ENCODE measurements at regions not wholly inside any gene's neighbourhood (a gene's known extent, or its start where the extent isn't known, plus 50 kb on each side); places are given as distances from the start of the nearest gene placed in this dataset.

GRCh38 chr9:80890124-80890523 is 799.2 kb downstream of the TLE1 start:
- no peak overlapping the region for H3K4me3 ChIP-seq (ENCODE audit: low read length)
- H3K27ac ChIP-seq (ENCODE audit: low read length), result no peak overlapping the region
- no peaks in the 10 kb centered on the region for H3K4me1 ChIP-seq (ENCODE audit: control insufficient read depth, insufficient read depth, low read length)
- H3K9me3 ChIP-seq (replicated peaks; ENCODE audit: control insufficient read depth, low read depth, low read length), result peaks cover 3% of the 10 kb centered on the region
- no peak for DNase-seq
- H3K36me3 ChIP-seq (ENCODE audit: control insufficient read depth, insufficient read depth, low read length), result no peaks in the 10 kb centered on the region
- no peaks in the 10 kb centered on the region for H3K27me3 ChIP-seq (ENCODE audit: control insufficient read depth, insufficient read depth, low read length)

DNA sequence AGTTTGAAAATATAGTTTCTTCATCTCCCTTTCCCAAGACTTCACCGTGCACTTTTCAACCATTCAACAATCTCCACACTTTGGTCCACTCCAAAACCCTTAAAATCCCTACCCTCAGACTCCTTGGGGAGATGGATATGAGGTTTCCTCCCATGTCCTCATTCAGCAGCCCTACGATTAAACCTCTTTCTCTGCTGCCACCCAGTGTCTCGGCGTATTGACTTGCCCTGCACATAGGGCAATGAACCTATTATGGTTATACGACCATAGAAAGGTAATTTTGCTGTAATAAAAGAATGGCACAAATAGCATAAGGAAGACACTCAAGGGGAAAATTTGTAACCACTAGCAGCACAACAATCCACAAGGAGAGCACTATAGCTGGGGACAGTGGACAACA is 803.5 kb downstream of the TLE1 start:
- H3K4me3 ChIP-seq (ENCODE audit: low read length), result no peak overlapping the region
- DNase-seq, result peak; percentile 25
- no peaks in the 10 kb centered on the region for H3K27me3 ChIP-seq (ENCODE audit: control insufficient read depth, insufficient read depth, low read length)
- no peaks in the 10 kb centered on the region for H3K36me3 ChIP-seq (ENCODE audit: control insufficient read depth, insufficient read depth, low read length)
- no peaks in the 10 kb centered on the region for H3K4me1 ChIP-seq (ENCODE audit: control insufficient read depth, insufficient read depth, low read length)
- H3K27ac ChIP-seq (ENCODE audit: low read length), result no peak overlapping the region
- H3K9me3 ChIP-seq (replicated peaks; ENCODE audit: control insufficient read depth, low read depth, low read length), result no peaks in the 10 kb centered on the region
- whole genome bisulfite sequencing (ENCODE audit: insufficient coverage), result no CpG with 5 or more reads among the region's 5 CpGs

GRCh38 chr9:80883826-80884579 is 805.3 kb downstream of the TLE1 start:
- no peaks in the 10 kb centered on the region for H3K9me3 ChIP-seq (replicated peaks; ENCODE audit: control insufficient read depth, low read depth, low read length)
- peak overlapping the region; percentile 16 for H3K27ac ChIP-seq (ENCODE audit: low read length)
- no peaks in the 10 kb centered on the region for H3K4me1 ChIP-seq (ENCODE audit: control insufficient read depth, insufficient read depth, low read length)
- WGBS (ENCODE audit: insufficient coverage), result 51% methylated on average over 2 of the region's 5 CpGs
- no peaks in the 10 kb centered on the region for H3K27me3 ChIP-seq (ENCODE audit: control insufficient read depth, insufficient read depth, low read length)
- DNase-seq, result peak; percentile 83
- H3K4me3 ChIP-seq (ENCODE audit: low read length), result no peak overlapping the region
- no peaks in the 10 kb centered on the region for H3K36me3 ChIP-seq (ENCODE audit: control insufficient read depth, insufficient read depth, low read length)

DNA sequence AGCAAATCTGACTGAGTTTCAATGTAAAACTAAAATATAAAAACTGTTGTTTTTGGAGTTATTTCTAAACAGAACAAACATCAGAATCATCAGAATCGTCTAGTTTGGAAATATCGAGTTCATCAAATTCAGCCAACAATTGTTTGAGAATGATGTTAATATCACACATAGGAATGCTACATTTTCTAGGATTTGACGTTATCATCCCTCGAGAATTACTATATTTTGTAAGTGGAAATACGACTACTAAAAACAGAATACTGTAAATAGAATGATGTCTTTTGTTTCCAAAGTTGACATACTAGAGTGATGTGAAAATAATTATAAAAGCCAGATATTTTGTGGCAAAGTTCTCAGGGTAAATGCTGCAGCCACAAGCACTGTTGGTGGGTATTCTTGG is 805.9 kb downstream of the TLE1 start:
- Histone ChIP-seq H3K27ac (ENCODE audit: low read length) (peak overlapping the region; percentile 16), H3K27me3 (ENCODE audit: control insufficient read depth, insufficient read depth, low read length) (no peaks in the 10 kb centered on the region), H3K36me3 (ENCODE audit: control insufficient read depth, insufficient read depth, low read length) (no peaks in the 10 kb centered on the region), H3K9me3 (replicated peaks; ENCODE audit: control insufficient read depth, low read depth, low read length) (no peaks in the 10 kb centered on the region), H3K4me1 (ENCODE audit: control insufficient read depth, insufficient read depth, low read length) (no peaks in the 10 kb centered on the region), H3K4me3 (ENCODE audit: low read length) (no peak overlapping the region)
- DNase-seq, result peak; percentile 82
- WGBS (ENCODE audit: insufficient coverage), result no CpG with 5 or more reads among the region's 5 CpGs

DNA sequence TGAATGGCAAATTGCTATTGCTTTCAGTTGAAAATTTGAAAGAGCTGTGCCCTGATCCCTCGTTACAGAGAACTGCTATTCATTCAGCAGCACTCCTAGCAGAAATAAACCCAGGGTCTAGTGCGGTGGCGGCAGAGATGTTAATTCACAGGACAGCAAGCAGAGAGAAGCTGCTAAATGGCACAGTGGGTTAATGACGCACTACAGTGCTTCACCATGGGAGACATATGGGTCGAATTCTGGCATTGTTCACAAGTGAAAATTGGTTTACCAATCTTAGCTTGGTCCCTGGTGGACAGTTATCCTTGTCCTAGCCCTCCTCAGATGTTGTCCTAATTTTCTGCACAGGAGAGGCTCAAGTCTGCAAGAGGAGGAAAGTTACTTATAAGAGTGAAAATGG is 807.4 kb downstream of the TLE1 start:
- Histone ChIP-seq H3K9me3 (replicated peaks; ENCODE audit: control insufficient read depth, low read depth, low read length) (no peaks in the 10 kb centered on the region), H3K27me3 (ENCODE audit: control insufficient read depth, insufficient read depth, low read length) (no peaks in the 10 kb centered on the region), H3K4me1 (ENCODE audit: control insufficient read depth, insufficient read depth, low read length) (no peaks in the 10 kb centered on the region), H3K27ac (ENCODE audit: low read length) (no peak overlapping the region), H3K4me3 (ENCODE audit: low read length) (no peak overlapping the region), H3K36me3 (ENCODE audit: control insufficient read depth, insufficient read depth, low read length) (no peaks in the 10 kb centered on the region)
- peak; percentile 3 for DNase-seq
- WGBS (ENCODE audit: insufficient coverage), result 49% methylated on average over 2 of the region's 5 CpGs

- no peak for DNase-seq
- no peak overlapping the region for H3K27ac ChIP-seq (ENCODE audit: low read length)
- no peaks in the 10 kb centered on the region for H3K4me1 ChIP-seq (ENCODE audit: control insufficient read depth, insufficient read depth, low read length)
- WGBS (ENCODE audit: insufficient coverage), result 83% methylated on average over 1 of the region's 6 CpGs
- no peaks in the 10 kb centered on the region for H3K36me3 ChIP-seq (ENCODE audit: control insufficient read depth, insufficient read depth, low read length)
- H3K4me3 ChIP-seq (ENCODE audit: low read length), result no peak overlapping the region
- no peaks in the 10 kb centered on the region for H3K9me3 ChIP-seq (replicated peaks; ENCODE audit: control insufficient read depth, low read depth, low read length)
- H3K27me3 ChIP-seq (ENCODE audit: control insufficient read depth, insufficient read depth, low read length), result no peaks in the 10 kb centered on the region
These were observed 808.0 kb downstream of the TLE1 start for GRCh38 chr9:80881320-80881719.

DNA sequence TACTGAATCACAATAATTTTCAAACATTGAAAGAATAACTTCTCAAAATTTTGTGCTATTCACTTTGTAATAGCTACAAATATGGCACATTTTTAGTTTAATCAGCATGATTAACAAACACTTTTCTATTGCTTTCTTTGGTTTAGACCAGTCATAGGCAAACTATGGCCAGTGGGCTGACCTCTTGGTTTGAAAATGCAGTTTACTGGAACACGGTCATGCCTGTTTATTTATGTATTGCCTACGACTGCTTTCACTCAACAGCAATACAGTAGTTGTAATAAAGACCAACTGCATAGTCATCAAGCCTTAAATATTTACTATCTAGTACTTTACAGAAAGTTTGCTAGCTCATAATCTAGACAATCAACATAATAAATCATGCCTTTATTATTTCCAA is 810.8 kb downstream of the TLE1 start:
- Histone ChIP-seq H3K36me3 (ENCODE audit: control insufficient read depth, insufficient read depth, low read length) (no peaks in the 10 kb centered on the region), H3K27ac (ENCODE audit: low read length) (no peak overlapping the region), H3K4me3 (ENCODE audit: low read length) (no peak overlapping the region), H3K9me3 (replicated peaks; ENCODE audit: control insufficient read depth, low read depth, low read length) (no peaks in the 10 kb centered on the region), H3K4me1 (ENCODE audit: control insufficient read depth, insufficient read depth, low read length) (no peaks in the 10 kb centered on the region), H3K27me3 (ENCODE audit: control insufficient read depth, insufficient read depth, low read length) (no peaks in the 10 kb centered on the region)
- no peak for DNase-seq
- 100% methylated on average over 1 of the region's 2 CpGs for WGBS (ENCODE audit: insufficient coverage)

DNA sequence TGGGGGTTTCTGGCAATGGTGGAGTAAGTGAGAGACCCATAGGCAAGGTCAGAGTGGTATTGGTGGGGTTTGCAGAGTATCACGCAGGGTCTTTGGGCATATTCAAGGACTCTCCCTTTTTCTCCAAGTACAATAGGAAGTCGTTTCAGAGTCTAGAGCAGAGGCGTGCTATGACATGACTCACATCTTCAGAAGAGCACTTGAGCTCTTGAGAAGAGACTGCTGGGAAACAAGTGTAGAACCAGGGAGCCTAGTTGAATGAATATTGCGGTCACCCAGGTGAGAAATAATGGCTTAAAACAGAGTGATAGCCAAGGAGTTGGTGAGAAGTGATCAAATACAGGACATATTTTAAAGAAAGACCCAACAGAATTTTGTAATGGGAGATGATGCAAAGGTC is 813.4 kb downstream of the TLE1 start:
- Histone ChIP-seq H3K9me3 (replicated peaks; ENCODE audit: control insufficient read depth, low read depth, low read length) (no peaks in the 10 kb centered on the region), H3K36me3 (ENCODE audit: control insufficient read depth, insufficient read depth, low read length) (no peaks in the 10 kb centered on the region), H3K27ac (ENCODE audit: low read length) (no peak overlapping the region), H3K4me1 (ENCODE audit: control insufficient read depth, insufficient read depth, low read length) (no peaks in the 10 kb centered on the region), H3K4me3 (ENCODE audit: low read length) (no peak overlapping the region), H3K27me3 (ENCODE audit: control insufficient read depth, insufficient read depth, low read length) (no peaks in the 10 kb centered on the region)
- WGBS (ENCODE audit: insufficient coverage), result 94% methylated on average over 2 of the region's 4 CpGs
- DNase-seq, result no peak

DNA sequence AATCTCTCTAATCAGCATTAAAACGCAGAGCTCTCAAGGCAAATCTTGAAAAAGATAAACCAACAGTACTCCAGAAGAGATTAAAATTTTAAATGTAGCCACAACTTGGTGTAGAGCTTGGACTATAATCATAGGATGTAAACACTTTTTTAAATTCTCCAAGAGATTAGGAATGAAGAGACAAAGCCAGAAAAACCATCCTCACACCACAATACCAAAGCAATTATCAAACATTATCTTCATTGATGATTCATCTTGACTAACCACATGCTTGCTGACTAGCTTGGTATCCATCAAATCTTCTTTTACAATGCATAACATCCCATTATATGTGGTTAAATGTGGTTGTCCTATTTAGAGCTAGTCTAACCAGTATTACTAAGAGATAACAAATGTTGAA is 815.1 kb downstream of the TLE1 start:
- H3K27me3 ChIP-seq (ENCODE audit: control insufficient read depth, insufficient read depth, low read length), result no peaks in the 10 kb centered on the region
- no peaks in the 10 kb centered on the region for H3K4me1 ChIP-seq (ENCODE audit: control insufficient read depth, insufficient read depth, low read length)
- H3K36me3 ChIP-seq (ENCODE audit: control insufficient read depth, insufficient read depth, low read length), result no peaks in the 10 kb centered on the region
- H3K27ac ChIP-seq (ENCODE audit: low read length), result no peak overlapping the region
- H3K9me3 ChIP-seq (replicated peaks; ENCODE audit: control insufficient read depth, low read depth, low read length), result no peaks in the 10 kb centered on the region
- no peak overlapping the region for H3K4me3 ChIP-seq (ENCODE audit: low read length)
- WGBS (ENCODE audit: insufficient coverage), result no CpG with 5 or more reads among the region's 1 CpG
- no peak for DNase-seq

DNA sequence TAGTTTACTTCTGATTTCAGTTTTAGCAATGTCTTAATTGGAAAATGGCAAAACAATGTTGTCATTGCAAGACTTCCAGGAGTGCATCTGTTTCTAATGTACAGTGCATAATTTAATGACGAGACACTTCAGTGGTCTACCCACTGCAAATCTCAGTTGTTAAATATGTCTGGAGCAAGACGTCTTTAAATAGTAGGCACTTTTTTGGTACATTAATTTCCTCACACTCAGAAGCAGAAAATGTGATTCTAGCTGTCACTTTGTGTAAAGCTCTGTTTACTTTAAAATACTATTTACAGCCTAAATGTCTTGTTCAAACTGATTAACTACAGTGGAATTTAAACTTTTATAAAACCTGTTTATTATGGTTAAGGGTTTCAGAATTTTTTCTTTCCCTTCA is 815.5 kb downstream of the TLE1 start:
- Histone ChIP-seq H3K4me3 (ENCODE audit: low read length) (no peak overlapping the region), H3K27me3 (ENCODE audit: control insufficient read depth, insufficient read depth, low read length) (no peaks in the 10 kb centered on the region), H3K27ac (ENCODE audit: low read length) (no peak overlapping the region), H3K36me3 (ENCODE audit: control insufficient read depth, insufficient read depth, low read length) (no peaks in the 10 kb centered on the region), H3K4me1 (ENCODE audit: control insufficient read depth, insufficient read depth, low read length) (no peaks in the 10 kb centered on the region), H3K9me3 (replicated peaks; ENCODE audit: control insufficient read depth, low read depth, low read length) (no peaks in the 10 kb centered on the region)
- DNase-seq, result no peak
- WGBS (ENCODE audit: insufficient coverage), result no CpG with 5 or more reads among the region's 2 CpGs

- no peaks in the 10 kb centered on the region for H3K36me3 ChIP-seq (ENCODE audit: control insufficient read depth, insufficient read depth, low read length)
- H3K27ac ChIP-seq (ENCODE audit: low read length), result no peak overlapping the region
- H3K9me3 ChIP-seq (replicated peaks; ENCODE audit: control insufficient read depth, low read depth, low read length), result peaks cover 3% of the 10 kb centered on the region
- no peaks in the 10 kb centered on the region for H3K4me1 ChIP-seq (ENCODE audit: control insufficient read depth, insufficient read depth, low read length)
- peak; percentile 36 for DNase-seq
- H3K27me3 ChIP-seq (ENCODE audit: control insufficient read depth, insufficient read depth, low read length), result no peaks in the 10 kb centered on the region
- no peak overlapping the region for H3K4me3 ChIP-seq (ENCODE audit: low read length)
These were observed 817.8 kb downstream of the TLE1 start for GRCh38 chr9:80871596-80871995.
